Muscle of leg (tissue), 3 donors: ENCODE measurements at regions not wholly inside any gene's neighbourhood (a gene's known extent, or its start where the extent isn't known, plus 50 kb on each side); places are given as distances from the start of the nearest gene placed in this dataset.

ENCODE experiments used
- DNase-seq: peaks from one replicate; pipeline ENCODE4 v3.0.0; 2013
- H3K27ac ChIP-seq: one replicate; pipeline ENCODE4 v1.5.1; 2013; ENCODE audit warnings: mild to moderate bottlenecking, low read length, control low read depth
- H3K27me3 ChIP-seq: one replicate; pipeline ENCODE4 v1.6.1; 2013; ENCODE audit warnings: low read length; ENCODE audit not compliant: control insufficient read depth, insufficient read depth
- H3K36me3 ChIP-seq: one replicate; pipeline ENCODE4 v1.6.1; 2013; ENCODE audit warnings: low read length; ENCODE audit not compliant: control insufficient read depth, insufficient read depth
- H3K4me1 ChIP-seq: one replicate; pipeline ENCODE4 v1.6.1; 2013; ENCODE audit warnings: low read length; ENCODE audit not compliant: control insufficient read depth, insufficient read depth
- H3K4me3 ChIP-seq: one replicate; pipeline ENCODE4 v1.5.1; 2013; ENCODE audit warnings: low read length, control low read depth
- H3K9me3 ChIP-seq: replicated peaks from 2 replicates; pipeline ENCODE4 v1.6.1; 2013; ENCODE audit warnings: low read depth, low read length; ENCODE audit not compliant: control insufficient read depth
- WGBS: methylation state at CpG from one replicate; pipeline ENCODE4 v1.1.5; 2013; ENCODE audit warnings: missing lambda C conversion rate; ENCODE audit not compliant: insufficient coverage; 5-methylcytosine and 5-hydroxymethylcytosine counted together

- no peak for DNase-seq
- H3K27me3 ChIP-seq, result no peaks in the 10 kb centered on the region
- H3K36me3 ChIP-seq, result no peaks in the 10 kb centered on the region
- no peak overlapping the region for H3K27ac ChIP-seq
- H3K9me3 ChIP-seq, result no peaks in the 10 kb centered on the region
- H3K4me1 ChIP-seq, result peaks cover 2% of the 10 kb centered on the region
- WGBS, result no CpG with 5 or more reads among the region's 6 CpGs
- no peak overlapping the region for H3K4me3 ChIP-seq
Observed at GRCh38 chr6:145006914-145007313, 721.8 kb downstream of the UTRN start.

- DNase-seq, result no peak
Observed at GRCh38 chr6:145008715-145009114, 723.6 kb downstream of the UTRN start.

GRCh38 chr6:145009711-145010110, 724.6 kb downstream of the UTRN start:
- Histone ChIP-seq H3K36me3 (no peaks in the 10 kb centered on the region), H3K27me3 (no peaks in the 10 kb centered on the region), H3K9me3 (no peaks in the 10 kb centered on the region), H3K4me1 (peaks cover 2% of the 10 kb centered on the region), H3K27ac (no peak overlapping the region), H3K4me3 (no peak overlapping the region)
- DNase-seq, result peak; percentile 78

More at GRCh38 chr6:145008715-145009114, 723.6 kb downstream of the UTRN start:
- H3K9me3 ChIP-seq, result no peaks in the 10 kb centered on the region
- no peaks in the 10 kb centered on the region for H3K36me3 ChIP-seq
- WGBS, result 15% methylated on average over 2 of the region's 3 CpGs
- H3K27me3 ChIP-seq, result no peaks in the 10 kb centered on the region
- no peak overlapping the region for H3K4me3 ChIP-seq
- peaks cover 2% of the 10 kb centered on the region for H3K4me1 ChIP-seq
- no peak overlapping the region for H3K27ac ChIP-seq

GRCh38 chr6:145012039-145012662, 723.2 kb downstream of the EPM2A start:
- Histone ChIP-seq H3K4me1 (peaks cover 5% of the 10 kb centered on the region), H3K36me3 (no peaks in the 10 kb centered on the region), H3K27ac (no peak overlapping the region), H3K9me3 (no peaks in the 10 kb centered on the region), H3K4me3 (no peak overlapping the region), H3K27me3 (no peaks in the 10 kb centered on the region)
- DNase-seq, result no peak
- WGBS, result 33% methylated on average over 1 of the region's 5 CpGs

- H3K27me3 ChIP-seq, result no peaks in the 10 kb centered on the region
- peak; percentile 69 for DNase-seq
- H3K9me3 ChIP-seq, result no peaks in the 10 kb centered on the region
- no CpG with 5 or more reads among the region's 2 CpGs for WGBS
- H3K36me3 ChIP-seq, result no peaks in the 10 kb centered on the region
- no peak overlapping the region for H3K27ac ChIP-seq
- H3K4me1 ChIP-seq, result peaks cover 3% of the 10 kb centered on the region
- no peak overlapping the region for H3K4me3 ChIP-seq
Observed at GRCh38 chr6:145015739-145016558, 719.4 kb downstream of the EPM2A start.

GRCh38 chr6:145017051-145017450, 718.3 kb downstream of the EPM2A start:
- H3K9me3 ChIP-seq, result no peaks in the 10 kb centered on the region
- H3K4me3 ChIP-seq, result no peak overlapping the region
- no peaks in the 10 kb centered on the region for H3K27me3 ChIP-seq
- DNase-seq, result no peak
- H3K36me3 ChIP-seq, result no peaks in the 10 kb centered on the region
- H3K4me1 ChIP-seq, result peaks cover 3% of the 10 kb centered on the region
- no peak overlapping the region for H3K27ac ChIP-seq

- H3K27ac ChIP-seq, result no peak overlapping the region
- no peaks in the 10 kb centered on the region for H3K36me3 ChIP-seq
- peaks cover 3% of the 10 kb centered on the region for H3K4me1 ChIP-seq
- no peak overlapping the region for H3K4me3 ChIP-seq
- H3K27me3 ChIP-seq, result no peaks in the 10 kb centered on the region
- no CpG with 5 or more reads among the region's 4 CpGs for WGBS
- DNase-seq, result no peak
- no peaks in the 10 kb centered on the region for H3K9me3 ChIP-seq
Observed at GRCh38 chr6:145017516-145017915, 717.8 kb downstream of the EPM2A start.

GRCh38 chr6:145018027-145018426, 717.3 kb downstream of the EPM2A start:
- no peaks in the 10 kb centered on the region for H3K27me3 ChIP-seq
- no peak overlapping the region for H3K4me3 ChIP-seq
- no peak for DNase-seq
- no peak overlapping the region for H3K27ac ChIP-seq
- H3K4me1 ChIP-seq, result peaks cover 3% of the 10 kb centered on the region
- WGBS, result 100% methylated on average over 1 of the region's 3 CpGs
- H3K9me3 ChIP-seq, result no peaks in the 10 kb centered on the region
- no peaks in the 10 kb centered on the region for H3K36me3 ChIP-seq

GRCh38 chr6:145020114-145020513, 715.2 kb downstream of the EPM2A start:
- no CpG with 5 or more reads among the region's 2 CpGs for WGBS
- no peak for DNase-seq
- no peaks in the 10 kb centered on the region for H3K36me3 ChIP-seq

GRCh38 chr6:145020543-145020942, 714.8 kb downstream of the EPM2A start:
- Histone ChIP-seq H3K9me3 (no peaks in the 10 kb centered on the region), H3K27me3 (no peaks in the 10 kb centered on the region), H3K4me3 (no peak overlapping the region), H3K27ac (no peak overlapping the region), H3K4me1 (peaks cover 3% of the 10 kb centered on the region), H3K36me3 (no peaks in the 10 kb centered on the region)
- DNase-seq, result no peak
- WGBS, result 83% methylated on average over 1 of the region's 1 CpG

More at GRCh38 chr6:145020114-145020513, 715.2 kb downstream of the EPM2A start:
- Histone ChIP-seq H3K27me3 (no peaks in the 10 kb centered on the region), H3K9me3 (no peaks in the 10 kb centered on the region), H3K4me3 (no peak overlapping the region), H3K27ac (no peak overlapping the region), H3K4me1 (peaks cover 3% of the 10 kb centered on the region)
